H9 (cell line): ENCODE measurements at regions not wholly inside any gene's neighbourhood (a gene's known extent, or its start where the extent isn't known, plus 50 kb on each side); places are given as distances from the start of the nearest gene placed in this dataset.

ENCODE experiments used
- DNase-seq: peaks from one replicate; pipeline ENCODE4 v3.0.0-alpha.2; 2017
- H2AFZ ChIP-seq: one replicate; pipeline ENCODE4 v1.6.1; 2013; ENCODE audit warnings: mild to moderate bottlenecking, low read length, control low read depth, moderate library complexity
- H2AK5ac ChIP-seq: 2 replicates; pipeline ENCODE4 v1.6.1; 2013; ENCODE audit warnings: low read length, control low read depth, mixed read lengths; ENCODE audit not compliant: insufficient read length
- H2BK120ac ChIP-seq: one replicate; pipeline ENCODE4 v1.6.1; 2013; ENCODE audit warnings: low read depth, mild to moderate bottlenecking, low read length, control low read depth, inconsistent platforms; ENCODE audit not compliant: poor library complexity, severe bottlenecking
- H2BK12ac ChIP-seq: 2 replicates; pipeline ENCODE4 v1.6.1; 2013; ENCODE audit warnings: low read length, control low read depth, mixed read lengths, low read depth; ENCODE audit not compliant: insufficient read length
- H2BK15ac ChIP-seq: 2 replicates; pipeline ENCODE4 v1.6.1; 2013; ENCODE audit warnings: low read depth, low read length, control low read depth
- H2BK20ac ChIP-seq: one replicate; pipeline ENCODE4 v1.6.1; 2013; ENCODE audit warnings: low read depth, mild to moderate bottlenecking, low read length, control low read depth, inconsistent platforms; ENCODE audit not compliant: poor library complexity, severe bottlenecking
- H2BK5ac ChIP-seq: 2 replicates; pipeline ENCODE4 v1.6.1; 2013; ENCODE audit warnings: low read length, control low read depth, mixed read lengths; ENCODE audit not compliant: insufficient read length
- H3K14ac ChIP-seq: 2 replicates; pipeline ENCODE4 v1.6.1; 2013; ENCODE audit warnings: low read length, control low read depth; ENCODE audit not compliant: insufficient read depth
- H3K18ac ChIP-seq: 2 replicates; pipeline ENCODE4 v1.6.1; 2013; ENCODE audit warnings: low read depth, mild to moderate bottlenecking, mixed read lengths, low read length, control low read depth; ENCODE audit not compliant: insufficient read length
- H3K23ac ChIP-seq: 2 replicates; pipeline ENCODE4 v1.6.1; 2013; ENCODE audit warnings: low read length, control low read depth, mixed read lengths, low read depth; ENCODE audit not compliant: insufficient read length
- H3K23me2 ChIP-seq: 2 replicates; pipeline ENCODE4 v1.6.1; 2013; ENCODE audit warnings: low read depth, mild to moderate bottlenecking, mixed read lengths, low read length, control low read depth; ENCODE audit not compliant: insufficient read length, poor library complexity, severe bottlenecking
- H3K27ac ChIP-seq: 2 replicates; pipeline ENCODE4 v1.5.1; 2013; ENCODE audit warnings: low read length, control low read depth, mixed read lengths, low read depth; ENCODE audit not compliant: insufficient read length
- H3K27me3 ChIP-seq: 2 replicates; pipeline ENCODE4 v1.6.1; 2013; ENCODE audit warnings: low read length, control low read depth, inconsistent platforms; ENCODE audit not compliant: insufficient read depth
- H3K4ac ChIP-seq: 2 replicates; pipeline ENCODE4 v1.6.1; 2013; ENCODE audit warnings: low read depth, mild to moderate bottlenecking, control low read depth, inconsistent platforms, low read length, moderate library complexity
- H3K4me1 ChIP-seq: 2 replicates; pipeline ENCODE4 v1.6.1; 2013; ENCODE audit warnings: low read length, control low read depth, inconsistent platforms; ENCODE audit not compliant: insufficient read depth
- H3K4me2 ChIP-seq: 2 replicates; pipeline ENCODE4 v1.6.1; 2013; ENCODE audit warnings: low read length, control low read depth, mixed read lengths; ENCODE audit not compliant: insufficient read length, insufficient read depth
- H3K56ac ChIP-seq: 2 replicates; pipeline ENCODE4 v1.6.1; 2013; ENCODE audit warnings: low read depth, mild to moderate bottlenecking, mixed read lengths, low read length, control low read depth; ENCODE audit not compliant: insufficient read length
- H3K79me1 ChIP-seq: 2 replicates; pipeline ENCODE4 v1.6.1; 2013; ENCODE audit warnings: low read depth, mild to moderate bottlenecking, moderate library complexity, low read length, control low read depth, inconsistent platforms; ENCODE audit not compliant: insufficient read depth, poor library complexity, severe bottlenecking
- H3K79me2 ChIP-seq: 2 replicates; pipeline ENCODE4 v1.6.1; 2013; ENCODE audit warnings: low read length, control low read depth, inconsistent platforms; ENCODE audit not compliant: insufficient read depth
- H3K9ac ChIP-seq: 2 replicates; pipeline ENCODE4 v1.6.1; 2013; ENCODE audit warnings: low read length, control low read depth, mixed read lengths; ENCODE audit not compliant: insufficient read length; ENCODE audit errors: extremely low read depth
- H3K9me3 ChIP-seq: one replicate; pipeline ENCODE4 v1.6.1; 2013; ENCODE audit warnings: low read depth, low read length, inconsistent platforms; ENCODE audit not compliant: control insufficient read depth
- H3T11ph ChIP-seq: one replicate; pipeline ENCODE4 v1.6.1; 2013; ENCODE audit warnings: mild to moderate bottlenecking, low read length, control low read depth, inconsistent platforms
- H4K20me1 ChIP-seq: one replicate; pipeline ENCODE4 v1.6.1; 2013; ENCODE audit not compliant: control insufficient read depth, insufficient read length, insufficient read depth
- H4K5ac ChIP-seq: 2 replicates; pipeline ENCODE4 v1.6.1; 2013; ENCODE audit warnings: low read depth, mild to moderate bottlenecking, mixed read lengths, low read length, control low read depth; ENCODE audit not compliant: insufficient read length
- H4K8ac ChIP-seq: replicated peaks from 2 replicates; pipeline ENCODE4 v1.6.1; 2013; ENCODE audit warnings: low read length, control low read depth, mixed read lengths, low read depth; ENCODE audit not compliant: insufficient read length
- H4K91ac ChIP-seq: 2 replicates; pipeline ENCODE4 v1.6.1; 2013; ENCODE audit warnings: low read depth, mild to moderate bottlenecking, moderate library complexity, mixed read lengths, low read length, control low read depth; ENCODE audit not compliant: insufficient read length
- H3K27ac Mint-ChIP-seq, 3 experiments: 2 replicates in 2 of 3; 3 replicates in 1 of 3; pipeline ENCODE4 v1.8.0; 2020 to 2021; ENCODE audit warnings: mixed read lengths in 3 of 3, mild to moderate bottlenecking in 1 of 3, moderate library complexity in 1 of 3
- H3K27me3 Mint-ChIP-seq: 2 replicates; pipeline ENCODE4 v1.8.0; 2021; ENCODE audit warnings: low read depth, mild to moderate bottlenecking, moderate library complexity, mixed read lengths
- H3K36me3 Mint-ChIP-seq, 3 experiments: 2 replicates in 2 of 3; 3 replicates in 1 of 3; pipeline ENCODE4 v1.8.0; 2020 to 2021; ENCODE audit warnings: low read depth in 3 of 3, mixed read lengths in 3 of 3; ENCODE audit not compliant: insufficient read depth in 1 of 3
- H3K4me1 Mint-ChIP-seq, 2 experiments: 2 replicates each; pipeline ENCODE4 v1.8.0; 2020; ENCODE audit warnings: mixed read lengths in 2 of 2
- H3K4me3 Mint-ChIP-seq, 2 experiments: 2 replicates in 1 of 2; 3 replicates in 1 of 2; pipeline ENCODE4 v1.8.0; 2020 to 2021; ENCODE audit warnings: mild to moderate bottlenecking in 2 of 2, mixed read lengths in 2 of 2, moderate library complexity in 1 of 2
- H3K9me3 Mint-ChIP-seq, 2 experiments: 2 replicates in 1 of 2; 3 replicates in 1 of 2; pipeline ENCODE4 v1.8.0; 2020; ENCODE audit warnings: mild to moderate bottlenecking in 2 of 2, mixed read lengths in 2 of 2, moderate library complexity in 1 of 2
- WGBS: extraction: QIAGEN DNeasy Blood & Tissue Kit; methylation state at CpG from one replicate; pipeline ENCODE4 v1.1.7; 2013; ENCODE audit warnings: missing lambda C conversion rate, low lambda C conversion rate, mixed read lengths; ENCODE audit not compliant: insufficient read length; ENCODE audit errors: extremely low coverage; 5-methylcytosine and 5-hydroxymethylcytosine counted together
- TF ChIP-seq, protein P1 (sequence below): fragments of 200-600 bp; sonication (generic); conservative IDR thresholded peaks from 3 replicates; pipeline ENCODE4 v1.8.0; 2021; ENCODE audit warnings: antibody characterized with exemption, mild to moderate bottlenecking

DNA sequence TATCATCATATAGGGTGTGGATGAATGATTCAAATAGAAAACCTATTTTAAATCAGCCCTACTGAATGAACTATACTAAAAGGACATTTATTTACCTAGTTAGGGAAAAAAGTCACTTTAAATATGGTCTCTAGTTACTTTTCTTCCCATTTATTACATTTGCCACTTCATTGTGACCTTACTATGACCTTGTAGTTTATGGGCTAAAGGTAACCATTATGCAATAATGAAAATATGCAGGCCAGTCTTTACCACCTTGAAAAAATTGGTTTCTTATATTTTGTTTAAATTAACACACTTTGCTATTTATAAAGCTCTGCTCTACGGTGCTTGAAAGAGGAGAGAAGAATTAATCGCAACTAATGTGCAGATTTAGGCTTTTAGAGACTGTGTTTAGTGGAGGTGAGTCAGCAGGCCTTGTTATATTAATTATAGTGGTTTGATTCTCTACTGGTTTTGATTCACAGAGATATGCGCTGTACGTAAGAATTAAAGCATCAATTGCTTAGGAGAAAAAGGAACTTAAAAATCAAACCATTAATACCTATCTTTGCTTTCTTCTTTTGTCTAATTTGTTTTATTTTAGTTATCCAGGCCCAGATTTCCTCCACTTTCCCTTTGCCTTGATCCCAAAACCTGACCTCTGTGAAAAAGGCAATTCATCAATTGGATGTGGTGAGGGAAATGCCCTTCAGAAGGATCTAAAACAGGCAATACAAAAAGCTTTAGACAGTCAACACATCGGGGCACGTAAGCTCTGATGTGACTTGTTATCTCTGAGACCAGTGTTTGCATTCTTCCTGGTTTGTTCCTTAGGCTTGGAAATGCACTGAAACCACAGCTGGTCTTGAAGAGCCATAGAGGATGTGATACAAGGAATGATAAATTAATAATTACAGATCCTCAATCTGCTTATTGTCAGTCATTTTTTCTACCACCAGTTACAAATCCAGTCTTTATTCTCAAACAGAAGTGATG, 141.2 kb upstream of the HDAC9 start:
- H2AFZ ChIP-seq, result no peak overlapping the region
- no peak overlapping the region for H3K9ac ChIP-seq
- no peaks in the 10 kb centered on the region for H3K79me2 ChIP-seq
- H3K23me2 ChIP-seq, result no peaks in the 10 kb centered on the region
- H3T11ph ChIP-seq, result no peak overlapping the region
- H2AK5ac ChIP-seq, result no peak overlapping the region
- TF ChIP-seq, protein P1, sequence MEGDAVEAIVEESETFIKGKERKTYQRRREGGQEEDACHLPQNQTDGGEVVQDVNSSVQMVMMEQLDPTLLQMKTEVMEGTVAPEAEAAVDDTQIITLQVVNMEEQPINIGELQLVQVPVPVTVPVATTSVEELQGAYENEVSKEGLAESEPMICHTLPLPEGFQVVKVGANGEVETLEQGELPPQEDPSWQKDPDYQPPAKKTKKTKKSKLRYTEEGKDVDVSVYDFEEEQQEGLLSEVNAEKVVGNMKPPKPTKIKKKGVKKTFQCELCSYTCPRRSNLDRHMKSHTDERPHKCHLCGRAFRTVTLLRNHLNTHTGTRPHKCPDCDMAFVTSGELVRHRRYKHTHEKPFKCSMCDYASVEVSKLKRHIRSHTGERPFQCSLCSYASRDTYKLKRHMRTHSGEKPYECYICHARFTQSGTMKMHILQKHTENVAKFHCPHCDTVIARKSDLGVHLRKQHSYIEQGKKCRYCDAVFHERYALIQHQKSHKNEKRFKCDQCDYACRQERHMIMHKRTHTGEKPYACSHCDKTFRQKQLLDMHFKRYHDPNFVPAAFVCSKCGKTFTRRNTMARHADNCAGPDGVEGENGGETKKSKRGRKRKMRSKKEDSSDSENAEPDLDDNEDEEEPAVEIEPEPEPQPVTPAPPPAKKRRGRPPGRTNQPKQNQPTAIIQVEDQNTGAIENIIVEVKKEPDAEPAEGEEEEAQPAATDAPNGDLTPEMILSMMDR, result no peak
- H3K4me2 ChIP-seq, result no peak overlapping the region
- DNase-seq, result no peak
- H3K9me3 ChIP-seq, result no peaks in the 10 kb centered on the region
- no peaks in the 10 kb centered on the region for H3K4me1 ChIP-seq
- Mint-ChIP-seq H3K4me1 (peaks cover 12 to 13% of the 10 kb centered on the region in 2 experiments), H3K4me3 (no peak overlapping the region), H3K36me3 (no peaks in the 10 kb centered on the region), H3K27ac (no peak overlapping the region), H3K9me3 (no peaks in the 10 kb centered on the region), H3K27me3 (no peaks in the 10 kb centered on the region)
- H2BK12ac ChIP-seq, result no peak overlapping the region
- H4K91ac ChIP-seq, result no peak overlapping the region
- no peak overlapping the region for H3K23ac ChIP-seq
- no peak overlapping the region for H2BK5ac ChIP-seq
- no CpG with 5 or more reads among the region's 6 CpGs for WGBS
- H4K20me1 ChIP-seq, result no peaks in the 10 kb centered on the region
- no peak overlapping the region for H2BK15ac ChIP-seq
- no peak overlapping the region for H3K27ac ChIP-seq
- no peaks in the 10 kb centered on the region for H3K79me1 ChIP-seq
- H3K4ac ChIP-seq, result no peak overlapping the region
- H2BK20ac ChIP-seq, result no peak overlapping the region
- H4K8ac ChIP-seq, result no peak overlapping the region
- no peak overlapping the region for H2BK120ac ChIP-seq
- H4K5ac ChIP-seq, result no peak overlapping the region
- H3K56ac ChIP-seq, result no peak overlapping the region
- H3K14ac ChIP-seq, result no peak overlapping the region
- H3K27me3 ChIP-seq, result no peaks in the 10 kb centered on the region
- no peak overlapping the region for H3K18ac ChIP-seq
